Smooth muscle cell (in vitro differentiated cells): ENCODE measurements at regions not wholly inside any gene's neighbourhood (a gene's known extent, or its start where the extent isn't known, plus 50 kb on each side); places are given as distances from the start of the nearest gene placed in this dataset.

Experiments
- DNase-seq: peaks from one replicate; lab custom pipeline; 2025; ENCODE audit not compliant: unreplicated experiment; lab: John Stamatoyannopoulos, UW
- H2AFZ ChIP-seq: fragments of 200-600 bp; sonication (generic); 2 replicates; pipeline ENCODE4 v1.6.0; 2016; ENCODE audit warnings: antibody characterized with exemption, low read depth, mild to moderate bottlenecking
- H3F3A ChIP-seq: fragments of 200-600 bp; sonication (generic); 2 replicates; pipeline ENCODE4 v1.6.0; 2017; ENCODE audit warnings: antibody characterized with exemption, low read depth
- H3K27ac ChIP-seq: fragments of 200-600 bp; sonication (generic); 2 replicates; pipeline ENCODE4 v1.5.1; 2016; ENCODE audit warnings: low read depth, mild to moderate bottlenecking
- H3K27me3 ChIP-seq: fragments of 200-600 bp; sonication (generic); 2 replicates; pipeline ENCODE4 v1.6.1; 2016; ENCODE audit warnings: low read depth, mild to moderate bottlenecking
- H3K36me3 ChIP-seq: fragments of 200-600 bp; sonication (generic); 2 replicates; pipeline ENCODE4 v1.5.1; 2016; ENCODE audit warnings: low read depth
- H3K4me1 ChIP-seq: fragments of 200-600 bp; sonication (generic); 2 replicates; pipeline ENCODE4 v1.5.1; 2016; ENCODE audit warnings: low read depth
- H3K4me2 ChIP-seq: fragments of 200-600 bp; sonication (generic); 2 replicates; pipeline ENCODE4 v1.6.0; 2016; ENCODE audit warnings: mild to moderate bottlenecking
- H3K4me3 ChIP-seq: fragments of 200-600 bp; sonication (generic); 2 replicates; pipeline ENCODE4 v1.5.1; 2016; ENCODE audit warnings: mild to moderate bottlenecking
- H3K79me2 ChIP-seq: fragments of 200-600 bp; sonication (generic); 2 replicates; pipeline ENCODE4 v1.6.0; 2016; ENCODE audit warnings: low read depth, mild to moderate bottlenecking
- H3K9ac ChIP-seq: fragments of 200-600 bp; sonication (generic); 2 replicates; pipeline ENCODE4 v1.6.0; 2016; ENCODE audit warnings: low read depth
- H3K9me3 ChIP-seq: fragments of 200-600 bp; sonication (generic); replicated peaks from 2 replicates; pipeline ENCODE4 v1.5.1; 2016; ENCODE audit warnings: low read depth
- H4K20me1 ChIP-seq: fragments of 200-600 bp; sonication (generic); 2 replicates; pipeline ENCODE4 v1.6.0; 2016; ENCODE audit warnings: low read depth
- WGBS: methylation state at CpG from one replicate; pipeline ENCODE4 v1.1.7; 2016; ENCODE audit warnings: low lambda C conversion rate; 5-methylcytosine and 5-hydroxymethylcytosine counted together
- TF ChIP-seq, protein P1 (sequence below): fragments of 200-600 bp; sonication (generic); IDR thresholded peaks from 2 replicates; pipeline ENCODE4 v1.5.1; 2017; ENCODE audit warnings: borderline replicate concordance, mild to moderate bottlenecking, antibody characterized with exemption; ENCODE audit not compliant: insufficient read depth, poor library complexity, severe bottlenecking

DNA sequence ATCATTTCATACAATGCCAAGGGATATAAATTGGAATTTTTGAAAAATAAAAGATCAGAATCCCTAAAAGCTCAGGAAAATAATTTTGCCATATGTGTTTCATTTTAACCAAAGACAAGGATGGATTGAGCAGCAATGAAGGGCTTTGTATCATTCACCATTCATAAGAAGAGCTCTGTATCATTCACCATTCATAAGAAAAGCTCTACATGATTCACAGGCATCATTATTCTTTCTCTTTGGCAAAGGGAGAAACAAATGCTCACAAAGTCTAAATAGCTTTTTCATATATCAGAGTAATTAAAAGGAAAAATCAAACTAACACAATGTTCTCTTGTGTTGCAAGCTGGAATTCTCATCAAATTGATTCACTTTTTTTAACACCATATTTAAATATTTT, 169.1 kb upstream of the MC4R start:
- H3K27me3 ChIP-seq = no peaks in the 10 kb centered on the region
- no peak overlapping the region for H3K9ac ChIP-seq
- TF ChIP-seq, protein P1, sequence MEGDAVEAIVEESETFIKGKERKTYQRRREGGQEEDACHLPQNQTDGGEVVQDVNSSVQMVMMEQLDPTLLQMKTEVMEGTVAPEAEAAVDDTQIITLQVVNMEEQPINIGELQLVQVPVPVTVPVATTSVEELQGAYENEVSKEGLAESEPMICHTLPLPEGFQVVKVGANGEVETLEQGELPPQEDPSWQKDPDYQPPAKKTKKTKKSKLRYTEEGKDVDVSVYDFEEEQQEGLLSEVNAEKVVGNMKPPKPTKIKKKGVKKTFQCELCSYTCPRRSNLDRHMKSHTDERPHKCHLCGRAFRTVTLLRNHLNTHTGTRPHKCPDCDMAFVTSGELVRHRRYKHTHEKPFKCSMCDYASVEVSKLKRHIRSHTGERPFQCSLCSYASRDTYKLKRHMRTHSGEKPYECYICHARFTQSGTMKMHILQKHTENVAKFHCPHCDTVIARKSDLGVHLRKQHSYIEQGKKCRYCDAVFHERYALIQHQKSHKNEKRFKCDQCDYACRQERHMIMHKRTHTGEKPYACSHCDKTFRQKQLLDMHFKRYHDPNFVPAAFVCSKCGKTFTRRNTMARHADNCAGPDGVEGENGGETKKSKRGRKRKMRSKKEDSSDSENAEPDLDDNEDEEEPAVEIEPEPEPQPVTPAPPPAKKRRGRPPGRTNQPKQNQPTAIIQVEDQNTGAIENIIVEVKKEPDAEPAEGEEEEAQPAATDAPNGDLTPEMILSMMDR = no peak
- no peaks in the 10 kb centered on the region for H4K20me1 ChIP-seq
- no peaks in the 10 kb centered on the region for H3K79me2 ChIP-seq
- no peaks in the 10 kb centered on the region for H3K4me1 ChIP-seq
- no peaks in the 10 kb centered on the region for H3K36me3 ChIP-seq
- DNase-seq = no peak
- H3K4me3 ChIP-seq = no peak overlapping the region
- no peaks in the 10 kb centered on the region for H3F3A ChIP-seq
- no peak overlapping the region for H2AFZ ChIP-seq
- no peak overlapping the region for H3K4me2 ChIP-seq
- H3K27ac ChIP-seq = no peak overlapping the region
- no peaks in the 10 kb centered on the region for H3K9me3 ChIP-seq

DNA sequence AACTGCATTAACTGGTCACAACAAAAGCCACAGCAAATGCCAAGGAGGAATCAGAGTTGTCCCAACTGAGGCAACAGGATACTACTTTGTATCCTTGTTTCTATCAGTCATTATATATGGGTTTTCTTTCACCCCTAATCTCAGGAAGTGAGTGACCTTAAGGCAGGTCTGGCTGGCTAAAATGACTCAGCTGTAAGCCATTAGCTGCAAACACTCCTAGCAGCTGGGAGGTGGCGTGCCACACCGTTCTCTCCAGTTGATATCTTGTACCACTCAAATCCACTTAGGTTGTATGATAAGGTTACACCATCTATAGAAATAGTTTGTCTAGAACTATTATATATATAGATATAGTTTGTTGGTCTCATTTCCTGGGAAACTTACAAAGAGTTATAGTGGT, 171.1 kb upstream of the MC4R start:
- H4K20me1 ChIP-seq = no peaks in the 10 kb centered on the region

GRCh38 chr18:60549338-60549960, 176.9 kb upstream of the MC4R start:
- H4K20me1 ChIP-seq = no peaks in the 10 kb centered on the region
- H3K9me3 ChIP-seq = no peaks in the 10 kb centered on the region
- H2AFZ ChIP-seq = no peak overlapping the region
- TF ChIP-seq, protein P1 = peak; percentile 95
- H3K9ac ChIP-seq = no peak overlapping the region
- no peak for DNase-seq
- peak overlapping the region; percentile 65 for H3K4me2 ChIP-seq
- no peaks in the 10 kb centered on the region for H3K27me3 ChIP-seq
- H3K79me2 ChIP-seq = no peaks in the 10 kb centered on the region
- H3K36me3 ChIP-seq = no peaks in the 10 kb centered on the region
- H3K4me3 ChIP-seq = no peak overlapping the region
- H3F3A ChIP-seq = no peaks in the 10 kb centered on the region
- no peaks in the 10 kb centered on the region for H3K4me1 ChIP-seq
- WGBS = 3% methylated on average over 2 of the region's 2 CpGs
- no peak overlapping the region for H3K27ac ChIP-seq

More for the DNA sequence above, 171.1 kb upstream of the MC4R start:
- Histone ChIP-seq H3K9ac (no peak overlapping the region), H2AFZ (no peak overlapping the region), H3K4me1 (no peaks in the 10 kb centered on the region), H3K36me3 (no peaks in the 10 kb centered on the region), H3K27ac (no peak overlapping the region), H3K4me3 (no peak overlapping the region), H3K4me2 (no peak overlapping the region), H3K79me2 (no peaks in the 10 kb centered on the region), H3K27me3 (no peaks in the 10 kb centered on the region), H3K9me3 (no peaks in the 10 kb centered on the region), H3F3A (no peaks in the 10 kb centered on the region)
- WGBS = 42% methylated on average over 2 of the region's 2 CpGs
- DNase-seq = no peak
- TF ChIP-seq, protein P1 = no peak

DNA sequence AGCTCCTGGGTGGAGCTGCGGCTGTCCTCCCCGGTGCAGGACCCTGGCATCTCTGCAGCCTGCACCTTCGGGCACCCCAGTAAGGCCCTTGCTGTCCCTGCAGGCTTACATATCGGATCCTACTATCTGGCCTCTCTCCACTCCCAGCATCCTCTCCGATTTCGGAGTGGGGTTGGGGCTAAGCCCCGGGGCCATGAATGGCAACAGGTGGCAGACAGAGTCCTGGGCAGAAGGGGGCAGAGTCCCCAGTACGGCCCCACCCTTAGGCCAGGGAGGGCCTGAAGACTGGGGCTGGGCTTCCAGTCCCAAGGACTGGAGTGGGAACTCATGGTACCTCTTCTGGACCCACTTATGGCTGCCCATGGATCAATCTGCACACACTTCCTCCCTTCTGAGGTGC, 180.4 kb upstream of the MC4R start:
- Histone ChIP-seq H2AFZ (no peak overlapping the region), H3K36me3 (no peaks in the 10 kb centered on the region), H3F3A (no peaks in the 10 kb centered on the region), H4K20me1 (no peaks in the 10 kb centered on the region), H3K27me3 (no peaks in the 10 kb centered on the region), H3K4me1 (no peaks in the 10 kb centered on the region), H3K79me2 (no peaks in the 10 kb centered on the region), H3K27ac (no peak overlapping the region), H3K4me3 (no peak overlapping the region), H3K9ac (no peak overlapping the region), H3K4me2 (no peak overlapping the region), H3K9me3 (no peaks in the 10 kb centered on the region)
- TF ChIP-seq, protein P1 = no peak
- no peak for DNase-seq
- 91% methylated on average over 8 of the region's 8 CpGs for whole genome bisulfite sequencing
